K562 (cell line): ENCODE measurements at regions not wholly inside any gene's neighbourhood (a gene's known extent, or its start where the extent isn't known, plus 50 kb on each side); places are given as distances from the start of the nearest gene placed in this dataset.

Source experiments
- KDM1A ChIP-seq, 2 experiments: fragments of 450-650 bp; IDR thresholded peaks; 2 replicates each; pipeline ENCODE4 v1.6.1; 2016; ENCODE audit warnings: mild to moderate bottlenecking in 2 of 2
- RBFOX2 ChIP-seq: fragments of 200-400 bp; formaldehyde crosslinking; IDR thresholded peaks from 2 replicates; pipeline ENCODE4 v1.6.1; 2017; ENCODE audit warnings: low read depth, mild to moderate bottlenecking, low read length, moderate library complexity
- RBM25 ChIP-seq: fragments of 200-400 bp; formaldehyde crosslinking; IDR thresholded peaks from 2 replicates; pipeline ENCODE4 v1.6.1; 2018; ENCODE audit warnings: low read length, low read depth, moderate library complexity; ENCODE audit not compliant: severe bottlenecking

DNA sequence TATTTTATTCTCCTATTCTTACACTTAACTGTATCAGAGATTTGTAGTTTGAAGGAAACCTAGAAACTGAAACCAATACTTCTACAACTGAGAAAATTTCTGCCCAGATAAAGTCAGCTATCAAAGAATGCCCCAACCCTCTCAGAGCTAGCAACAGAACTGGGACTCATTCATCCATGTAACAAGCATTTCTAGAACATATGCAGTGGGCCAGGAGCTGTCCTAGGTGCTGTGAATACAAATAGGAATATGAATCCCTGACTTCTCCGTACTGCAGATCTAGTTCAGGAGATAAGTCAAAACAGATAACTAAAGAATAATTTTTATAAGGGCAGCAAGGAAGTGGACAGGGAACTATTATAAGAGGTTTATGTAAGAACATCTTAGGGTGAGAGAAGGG is 654.1 kb upstream of the NOX3 start:
- TF ChIP-seq KDM1A (IDR thresholded peaks at IDR 0.05) = no peak
- no peak for TF ChIP-seq RBFOX2
- no peak for TF ChIP-seq RBM25
